NOMO-1 treated with DMSO at 0.1 percent for 48 hours (cell line): ENCODE measurements at regions not wholly inside any gene's neighbourhood (a gene's known extent, or its start where the extent isn't known, plus 50 kb on each side); places are given as distances from the start of the nearest gene placed in this dataset.

ENCODE experiments used
- DNase-seq: peaks from one replicate; lab custom pipeline; 2025; ENCODE audit not compliant: unreplicated experiment; lab: John Stamatoyannopoulos, UW

GRCh38 chr7:118013252-118014010, 140.2 kb upstream of the CTTNBP2 start:
- no peak for DNase-seq

- DNase-seq: no peak
These were observed 149.3 kb upstream of the CTTNBP2 start for GRCh38 chr7:118022546-118022945.

- no peak for DNase-seq
These were observed 153.6 kb upstream of the CTTNBP2 start for GRCh38 chr7:118026791-118027190.

GRCh38 chr7:118028226-118028625, 155.0 kb upstream of the CTTNBP2 start:
- no peak for DNase-seq

GRCh38 chr7:118029826-118030422, 154.0 kb upstream of the LSM8 start:
- DNase-seq: no peak

GRCh38 chr7:118033273-118033672, 150.7 kb upstream of the LSM8 start:
- DNase-seq: no peak

GRCh38 chr7:118039963-118040489, 143.9 kb upstream of the LSM8 start:
- DNase-seq: no peak

- peak; percentile 68 for DNase-seq
These were observed 143.4 kb upstream of the LSM8 start for GRCh38 chr7:118040562-118040961.

GRCh38 chr7:118041251-118041878, 142.6 kb upstream of the LSM8 start:
- DNase-seq: no peak

- DNase-seq: no peak
These were observed 138.3 kb upstream of the LSM8 start for GRCh38 chr7:118045629-118046028.

GRCh38 chr7:118046086-118046485, 137.9 kb upstream of the LSM8 start:
- DNase-seq: no peak

GRCh38 chr7:118046801-118047200, 137.2 kb upstream of the LSM8 start:
- no peak for DNase-seq

- no peak for DNase-seq
These were observed 131.6 kb upstream of the LSM8 start for GRCh38 chr7:118052336-118052735.

- DNase-seq: no peak
These were observed 130.6 kb upstream of the LSM8 start for GRCh38 chr7:118053353-118053752.

- no peak for DNase-seq
These were observed 129.4 kb upstream of the LSM8 start for GRCh38 chr7:118054529-118054928.

GRCh38 chr7:118055647-118056046, 128.3 kb upstream of the LSM8 start:
- no peak for DNase-seq

- no peak for DNase-seq
These were observed 126.6 kb upstream of the LSM8 start for GRCh38 chr7:118057404-118057803.

GRCh38 chr7:118059209-118059608, 124.8 kb upstream of the LSM8 start:
- no peak for DNase-seq

GRCh38 chr7:118060692-118061091, 123.3 kb upstream of the LSM8 start:
- DNase-seq: no peak

GRCh38 chr7:118061386-118061785, 122.6 kb upstream of the LSM8 start:
- DNase-seq: no peak

GRCh38 chr7:118072893-118073674, 110.9 kb upstream of the LSM8 start:
- no peak for DNase-seq
